Loucy (cell line): ENCODE measurements at regions not wholly inside any gene's neighbourhood (a gene's known extent, or its start where the extent isn't known, plus 50 kb on each side); places are given as distances from the start of the nearest gene placed in this dataset.

ENCODE experiments used
- EZH2phosphoT487 ChIP-seq: fragments of 200-600 bp; IDR thresholded peaks from 2 replicates; pipeline ENCODE4 v1.6.1; 2018; ENCODE audit warnings: antibody characterized with exemption, mild to moderate bottlenecking, moderate library complexity, borderline replicate concordance
- TF ChIP-seq, protein P1 (sequence below): fragments of 200-600 bp; sonication (generic); conservative IDR thresholded peaks from 2 replicates; pipeline ENCODE4 v1.5.1; 2014; ENCODE audit warnings: mild to moderate bottlenecking, antibody characterized with exemption, low read length

- TF ChIP-seq, protein P1, sequence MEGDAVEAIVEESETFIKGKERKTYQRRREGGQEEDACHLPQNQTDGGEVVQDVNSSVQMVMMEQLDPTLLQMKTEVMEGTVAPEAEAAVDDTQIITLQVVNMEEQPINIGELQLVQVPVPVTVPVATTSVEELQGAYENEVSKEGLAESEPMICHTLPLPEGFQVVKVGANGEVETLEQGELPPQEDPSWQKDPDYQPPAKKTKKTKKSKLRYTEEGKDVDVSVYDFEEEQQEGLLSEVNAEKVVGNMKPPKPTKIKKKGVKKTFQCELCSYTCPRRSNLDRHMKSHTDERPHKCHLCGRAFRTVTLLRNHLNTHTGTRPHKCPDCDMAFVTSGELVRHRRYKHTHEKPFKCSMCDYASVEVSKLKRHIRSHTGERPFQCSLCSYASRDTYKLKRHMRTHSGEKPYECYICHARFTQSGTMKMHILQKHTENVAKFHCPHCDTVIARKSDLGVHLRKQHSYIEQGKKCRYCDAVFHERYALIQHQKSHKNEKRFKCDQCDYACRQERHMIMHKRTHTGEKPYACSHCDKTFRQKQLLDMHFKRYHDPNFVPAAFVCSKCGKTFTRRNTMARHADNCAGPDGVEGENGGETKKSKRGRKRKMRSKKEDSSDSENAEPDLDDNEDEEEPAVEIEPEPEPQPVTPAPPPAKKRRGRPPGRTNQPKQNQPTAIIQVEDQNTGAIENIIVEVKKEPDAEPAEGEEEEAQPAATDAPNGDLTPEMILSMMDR = no peak
- no peak for TF ChIP-seq EZH2phosphoT487
Measured at GRCh38 chr12:87428701-87429277, 600.4 kb downstream of the C12orf50 start.
